NCI-H345 treated with DMSO at 0.1 percent for 48 hours (cell line): ENCODE measurements at regions not wholly inside any gene's neighbourhood (a gene's known extent, or its start where the extent isn't known, plus 50 kb on each side); places are given as distances from the start of the nearest gene placed in this dataset.
"Not testable (repeated sequence)": the region's sequence is repeated elsewhere in the genome, so short reads cannot be mapped to it uniquely, and the experiment has no call there.

ENCODE experiments used
- DNase-seq: peaks from one replicate; lab custom pipeline; 2025; ENCODE audit not compliant: unreplicated experiment; lab: John Stamatoyannopoulos, UW

- DNase-seq, result no peak
Measured at GRCh38 chr3:635393-635792, 438.8 kb downstream of the CHL1 start.

- no peak for DNase-seq
Measured at GRCh38 chr3:643376-643775, 446.8 kb downstream of the CHL1 start.

- no peak for DNase-seq
Measured at GRCh38 chr3:655824-656223, 437.0 kb upstream of the CNTN6 start.

GRCh38 chr3:661356-661755 lies 431.5 kb upstream of the CNTN6 start:
- no peak for DNase-seq

- DNase-seq, result no peak
Measured at GRCh38 chr3:674116-674515, 418.7 kb upstream of the CNTN6 start.

GRCh38 chr3:675846-676245 lies 417.0 kb upstream of the CNTN6 start:
- DNase-seq, result no peak

GRCh38 chr3:683770-684169 lies 409.1 kb upstream of the CNTN6 start:
- DNase-seq, result no peak

- DNase-seq, result no peak
Measured at GRCh38 chr3:690770-691169, 402.1 kb upstream of the CNTN6 start.

GRCh38 chr3:700514-700913 lies 392.3 kb upstream of the CNTN6 start:
- DNase-seq, result no peak

GRCh38 chr3:707041-707440 lies 385.8 kb upstream of the CNTN6 start:
- DNase-seq, result no peak

GRCh38 chr3:713006-713621 lies 379.7 kb upstream of the CNTN6 start:
- DNase-seq, result no peak

- DNase-seq, result no peak
Measured at GRCh38 chr3:713947-714620, 378.7 kb upstream of the CNTN6 start.

GRCh38 chr3:721086-721485 lies 371.7 kb upstream of the CNTN6 start:
- DNase-seq, result no peak

GRCh38 chr3:732326-732928 lies 360.4 kb upstream of the CNTN6 start:
- DNase-seq, result no peak

- no peak for DNase-seq
Measured at GRCh38 chr3:733313-733712, 359.5 kb upstream of the CNTN6 start.

- DNase-seq, result no peak
Measured at GRCh38 chr3:757711-758110, 335.1 kb upstream of the CNTN6 start.

GRCh38 chr3:759106-759505 lies 333.7 kb upstream of the CNTN6 start:
- DNase-seq, result no peak

GRCh38 chr3:773433-773832 lies 319.4 kb upstream of the CNTN6 start:
- DNase-seq, result not testable (repeated sequence)

- DNase-seq, result no peak
Measured at GRCh38 chr3:775178-775880, 317.5 kb upstream of the CNTN6 start.

GRCh38 chr3:780505-780904 lies 312.3 kb upstream of the CNTN6 start:
- DNase-seq, result no peak

GRCh38 chr3:791442-791841 lies 301.4 kb upstream of the CNTN6 start:
- DNase-seq, result no peak

GRCh38 chr3:792630-793029 lies 300.2 kb upstream of the CNTN6 start:
- DNase-seq, result no peak
